ENCODE measurements at regions not wholly inside any gene's neighbourhood (a gene's known extent, or its start where the extent isn't known, plus 50 kb on each side); places are given as distances from the start of the nearest gene placed in this dataset.

- TF ChIP-seq KDM1A (IDR thresholded peaks at IDR 0.05; ENCODE audit: borderline replicate concordance, low read length): no peak
- TF ChIP-seq USF2 (IDR thresholded peaks at IDR 0.05; ENCODE audit: low read length): no peak
- no peak for TF ChIP-seq SP2 (IDR thresholded peaks at IDR 0.05; ENCODE audit: low read length)
- TF ChIP-seq JUN (IDR thresholded peaks at IDR 0.05; ENCODE audit: low read depth, low read length): no peak
- TF ChIP-seq MAFK (IDR thresholded peaks at IDR 0.05; ENCODE audit: low read depth, low read length): no peak
These were observed 93.2 kb upstream of the ACTBL2 start (continued) for GRCh38 chr5:57575839-57576238.

Measured in H1 (cell line).